NT2/D1 (cell line): ENCODE measurements at regions not wholly inside any gene's neighbourhood (a gene's known extent, or its start where the extent isn't known, plus 50 kb on each side); places are given as distances from the start of the nearest gene placed in this dataset.

ENCODE experiments used
- SUZ12 ChIP-seq: IDR thresholded peaks from 2 replicates; pipeline ENCODE4 v1.6.1; 2011; ENCODE audit not compliant: insufficient read length, insufficient read depth; ENCODE audit errors: extremely low read depth
- YY1 ChIP-seq: IDR thresholded peaks from 2 replicates; pipeline ENCODE4 v1.6.1; 2011; ENCODE audit not compliant: insufficient read length, insufficient read depth
- ZNF274 ChIP-seq: IDR thresholded peaks from 2 replicates; pipeline ENCODE4 v1.6.1; 2011; ENCODE audit warnings: mild to moderate bottlenecking, low read depth, low read length

DNA sequence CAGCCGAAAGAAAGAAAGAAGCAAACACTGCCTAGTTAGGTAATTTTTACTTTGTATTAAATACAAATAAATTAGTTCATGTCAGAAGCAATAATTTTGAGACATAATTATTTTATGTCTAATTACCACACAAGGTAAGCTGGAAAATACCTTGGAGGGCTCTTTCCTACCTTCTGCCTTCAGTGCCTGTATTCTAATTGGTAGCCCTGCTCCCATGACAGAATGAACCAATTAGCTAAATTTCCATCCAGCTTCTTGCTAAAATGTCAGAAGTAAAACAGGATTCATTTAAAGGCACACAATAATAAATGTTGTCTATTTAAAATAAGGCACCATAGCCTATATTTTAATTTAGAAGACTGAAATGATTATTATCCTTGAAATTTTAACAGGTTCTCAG is 135.4 kb upstream of the POT1 start:
- TF ChIP-seq YY1 (no peak), ZNF274 (no peak), SUZ12 (no peak)
